ENCODE measurements at regions not wholly inside any gene's neighbourhood (a gene's known extent, or its start where the extent isn't known, plus 50 kb on each side); places are given as distances from the start of the nearest gene placed in this dataset.

GRCh38 chr18:47680488-47680887, 250.0 kb downstream of the SMAD2 start:
- TF ChIP-seq CTCF (IDR thresholded peaks at IDR 0.05; ENCODE audit: low read length): no peak
- TF ChIP-seq EZH2phosphoT487 (IDR thresholded peaks at IDR 0.05; ENCODE audit: low read length): no peak
- no peak for TF ChIP-seq EZH2 (optimal IDR thresholded peaks at IDR 0.05; ENCODE audit: low read depth, low read length)

Data from MM.1S (cell line).